ENCODE measurements at regions not wholly inside any gene's neighbourhood (a gene's known extent, or its start where the extent isn't known, plus 50 kb on each side); places are given as distances from the start of the nearest gene placed in this dataset.

- H3K27ac ChIP-seq (ENCODE audit: low read length), result no peak overlapping the region
- H3K9ac ChIP-seq (ENCODE audit: low read length), result no peak overlapping the region
- TF ChIP-seq EZH2 (IDR thresholded peaks at IDR 0.05; ENCODE audit: borderline replicate concordance, insufficient read depth, low read length, poor library complexity, severe bottlenecking), result no peak
- no peak for TF ChIP-seq SMC3 (conservative IDR thresholded peaks at IDR 0.05; ENCODE audit: poor library complexity)
- no peak for TF ChIP-seq POLR2AphosphoS5 (IDR thresholded peaks at IDR 0.05)
- no peak for TF ChIP-seq RAD21 (conservative IDR thresholded peaks at IDR 0.05)
- no peak for TF ChIP-seq MXI1 (conservative IDR thresholded peaks at IDR 0.05; ENCODE audit: poor library complexity, severe bottlenecking)
- no peaks in the 10 kb centered on the region for H3K27me3 ChIP-seq (ENCODE audit: insufficient read depth, low read depth, low read length)
- no peaks in the 10 kb centered on the region for H3F3A ChIP-seq (ENCODE audit: insufficient read depth, low read length, poor library complexity, severe bottlenecking)
- no peaks in the 10 kb centered on the region for H3K9me2 ChIP-seq (ENCODE audit: insufficient read depth, low read length)
- H3K4me2 ChIP-seq (ENCODE audit: low read length), result no peak overlapping the region
- no peaks in the 10 kb centered on the region for H3K9me3 ChIP-seq (ENCODE audit: low read length)
- H4K20me1 ChIP-seq (ENCODE audit: insufficient read depth), result no peaks in the 10 kb centered on the region
- no peak overlapping the region for H2AFZ ChIP-seq (ENCODE audit: low read depth, low read length)
- H3K4me3 ChIP-seq (ENCODE audit: low read length), result no peak overlapping the region
- no peaks in the 10 kb centered on the region for H3K36me3 ChIP-seq (ENCODE audit: insufficient read depth, low read length)
- no peaks in the 10 kb centered on the region for H3K79me2 ChIP-seq (replicated peaks; ENCODE audit: insufficient read depth, low read length)
These were observed 98.4 kb upstream of the KLHL1 start for GRCh38 chr13:70206671-70207070.

DNA sequence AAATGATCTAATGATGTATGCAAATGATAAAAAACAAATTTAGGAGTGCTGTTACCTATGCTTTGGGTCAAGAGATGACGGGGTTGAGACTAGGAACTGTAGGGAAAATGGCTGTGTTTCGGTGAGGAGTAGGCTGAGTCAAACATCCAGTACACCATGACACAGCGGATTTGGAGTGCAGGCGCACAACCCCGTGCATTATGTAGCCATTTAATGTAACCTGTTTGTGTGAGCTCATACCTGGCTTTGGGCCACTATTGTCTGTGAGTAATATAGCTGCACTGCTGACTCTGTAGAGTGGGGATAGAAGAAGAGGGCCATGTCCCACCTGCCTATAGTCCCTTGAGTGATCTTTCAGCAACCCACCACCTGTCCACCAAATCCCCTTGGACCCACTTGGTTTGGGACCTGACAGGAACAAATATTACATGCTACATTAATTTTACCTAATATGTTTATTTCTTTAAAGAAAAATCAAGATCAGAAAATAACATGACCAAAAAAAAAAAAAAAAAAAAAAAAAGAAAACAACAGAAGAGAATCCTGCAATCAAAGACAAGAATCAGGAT is 95.5 kb upstream of the KLHL1 start:
- no peaks in the 10 kb centered on the region for H3K9me3 ChIP-seq (ENCODE audit: low read length)
- no peaks in the 10 kb centered on the region for H4K20me1 ChIP-seq (ENCODE audit: insufficient read depth)
- no peak for TF ChIP-seq EZH2 (IDR thresholded peaks at IDR 0.05; ENCODE audit: borderline replicate concordance, insufficient read depth, low read length, poor library complexity, severe bottlenecking)
- no peak for TF ChIP-seq TAF1 (IDR thresholded peaks at IDR 0.05; ENCODE audit: low read depth)
- TF ChIP-seq, protein P1, sequence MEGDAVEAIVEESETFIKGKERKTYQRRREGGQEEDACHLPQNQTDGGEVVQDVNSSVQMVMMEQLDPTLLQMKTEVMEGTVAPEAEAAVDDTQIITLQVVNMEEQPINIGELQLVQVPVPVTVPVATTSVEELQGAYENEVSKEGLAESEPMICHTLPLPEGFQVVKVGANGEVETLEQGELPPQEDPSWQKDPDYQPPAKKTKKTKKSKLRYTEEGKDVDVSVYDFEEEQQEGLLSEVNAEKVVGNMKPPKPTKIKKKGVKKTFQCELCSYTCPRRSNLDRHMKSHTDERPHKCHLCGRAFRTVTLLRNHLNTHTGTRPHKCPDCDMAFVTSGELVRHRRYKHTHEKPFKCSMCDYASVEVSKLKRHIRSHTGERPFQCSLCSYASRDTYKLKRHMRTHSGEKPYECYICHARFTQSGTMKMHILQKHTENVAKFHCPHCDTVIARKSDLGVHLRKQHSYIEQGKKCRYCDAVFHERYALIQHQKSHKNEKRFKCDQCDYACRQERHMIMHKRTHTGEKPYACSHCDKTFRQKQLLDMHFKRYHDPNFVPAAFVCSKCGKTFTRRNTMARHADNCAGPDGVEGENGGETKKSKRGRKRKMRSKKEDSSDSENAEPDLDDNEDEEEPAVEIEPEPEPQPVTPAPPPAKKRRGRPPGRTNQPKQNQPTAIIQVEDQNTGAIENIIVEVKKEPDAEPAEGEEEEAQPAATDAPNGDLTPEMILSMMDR (IDR thresholded peaks at IDR 0.05; ENCODE audit: poor library complexity, severe bottlenecking), result no peak
- TF ChIP-seq POLR2AphosphoS5 (IDR thresholded peaks at IDR 0.05), result no peak
- TF ChIP-seq RAD21 (conservative IDR thresholded peaks at IDR 0.05), result no peak
- no peak for TF ChIP-seq EP300 (conservative IDR thresholded peaks at IDR 0.05; ENCODE audit: poor library complexity, severe bottlenecking)
- TF ChIP-seq MXI1 (conservative IDR thresholded peaks at IDR 0.05; ENCODE audit: poor library complexity, severe bottlenecking), result no peak
- no peak for TF ChIP-seq SMC3 (conservative IDR thresholded peaks at IDR 0.05; ENCODE audit: poor library complexity)
- TF ChIP-seq, protein P2, sequence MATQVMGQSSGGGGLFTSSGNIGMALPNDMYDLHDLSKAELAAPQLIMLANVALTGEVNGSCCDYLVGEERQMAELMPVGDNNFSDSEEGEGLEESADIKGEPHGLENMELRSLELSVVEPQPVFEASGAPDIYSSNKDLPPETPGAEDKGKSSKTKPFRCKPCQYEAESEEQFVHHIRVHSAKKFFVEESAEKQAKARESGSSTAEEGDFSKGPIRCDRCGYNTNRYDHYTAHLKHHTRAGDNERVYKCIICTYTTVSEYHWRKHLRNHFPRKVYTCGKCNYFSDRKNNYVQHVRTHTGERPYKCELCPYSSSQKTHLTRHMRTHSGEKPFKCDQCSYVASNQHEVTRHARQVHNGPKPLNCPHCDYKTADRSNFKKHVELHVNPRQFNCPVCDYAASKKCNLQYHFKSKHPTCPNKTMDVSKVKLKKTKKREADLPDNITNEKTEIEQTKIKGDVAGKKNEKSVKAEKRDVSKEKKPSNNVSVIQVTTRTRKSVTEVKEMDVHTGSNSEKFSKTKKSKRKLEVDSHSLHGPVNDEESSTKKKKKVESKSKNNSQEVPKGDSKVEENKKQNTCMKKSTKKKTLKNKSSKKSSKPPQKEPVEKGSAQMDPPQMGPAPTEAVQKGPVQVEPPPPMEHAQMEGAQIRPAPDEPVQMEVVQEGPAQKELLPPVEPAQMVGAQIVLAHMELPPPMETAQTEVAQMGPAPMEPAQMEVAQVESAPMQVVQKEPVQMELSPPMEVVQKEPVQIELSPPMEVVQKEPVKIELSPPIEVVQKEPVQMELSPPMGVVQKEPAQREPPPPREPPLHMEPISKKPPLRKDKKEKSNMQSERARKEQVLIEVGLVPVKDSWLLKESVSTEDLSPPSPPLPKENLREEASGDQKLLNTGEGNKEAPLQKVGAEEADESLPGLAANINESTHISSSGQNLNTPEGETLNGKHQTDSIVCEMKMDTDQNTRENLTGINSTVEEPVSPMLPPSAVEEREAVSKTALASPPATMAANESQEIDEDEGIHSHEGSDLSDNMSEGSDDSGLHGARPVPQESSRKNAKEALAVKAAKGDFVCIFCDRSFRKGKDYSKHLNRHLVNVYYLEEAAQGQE (IDR thresholded peaks at IDR 0.05; ENCODE audit: borderline replicate concordance), result no peak
- H3K79me2 ChIP-seq (replicated peaks; ENCODE audit: insufficient read depth, low read length), result no peaks in the 10 kb centered on the region
- H3K36me3 ChIP-seq (ENCODE audit: insufficient read depth, low read length), result no peaks in the 10 kb centered on the region
- no peaks in the 10 kb centered on the region for H3K27me3 ChIP-seq (ENCODE audit: insufficient read depth, low read depth, low read length)
- H3K27ac ChIP-seq (ENCODE audit: low read length), result no peak overlapping the region
- H3K9me2 ChIP-seq (ENCODE audit: insufficient read depth, low read length), result no peaks in the 10 kb centered on the region
- H3K9ac ChIP-seq (ENCODE audit: low read length), result no peak overlapping the region
- H3K4me2 ChIP-seq (ENCODE audit: low read length), result no peak overlapping the region
- H3F3A ChIP-seq (ENCODE audit: insufficient read depth, low read length, poor library complexity, severe bottlenecking), result no peaks in the 10 kb centered on the region
- H3K4me3 ChIP-seq (ENCODE audit: low read length), result no peak overlapping the region
- H2AFZ ChIP-seq (ENCODE audit: low read depth, low read length), result no peak overlapping the region

Data from neural cell (in vitro differentiated cells).